A673 (cell line): ENCODE measurements at regions not wholly inside any gene's neighbourhood (a gene's known extent, or its start where the extent isn't known, plus 50 kb on each side); places are given as distances from the start of the nearest gene placed in this dataset.

Source experiments
- BruUV-seq: library from RNA; stranded (reverse); fragments of 400-500 nt; replicated peaks from 2 replicates; lab custom pipeline; 2021; lab: Mats Ljungman, UMichigan
- CTCF ChIA-PET: fragments of 300-600 bp; sonication (Branson Sonifier 250); formaldehyde crosslinking; loops from one replicate; lab custom pipeline; 2022; ENCODE audit warnings: antibody characterized with exemption; lab: Charles Lee
- POLR2A ChIA-PET: fragments of 300-600 bp; sonication (Branson Sonifier 250); formaldehyde crosslinking; loops from one replicate; lab custom pipeline; 2022; ENCODE audit warnings: antibody characterized with exemption; ENCODE audit not compliant: low non-redundant PET; lab: Charles Lee
- DNase-seq: peaks from one replicate; pipeline ENCODE4 v3.0.0-alpha.2; 2015; ENCODE audit warnings: low spot score
- H3K27ac ChIP-seq: fragments of 200-600 bp; sonication (generic); 2 replicates; pipeline ENCODE4 v1.5.1; 2016; ENCODE audit warnings: mixed run types, low read depth, mild to moderate bottlenecking, mixed read lengths, antibody characterized with exemption, low read length; ENCODE audit not compliant: poor library complexity, severe bottlenecking
- H3K27me3 ChIP-seq: fragments of 200-600 bp; sonication (generic); replicated peaks from 2 replicates; pipeline ENCODE4 v1.6.1; 2017; ENCODE audit warnings: mixed run types, low read depth, mild to moderate bottlenecking, mixed read lengths, antibody characterized with exemption, low read length; ENCODE audit not compliant: insufficient read depth, poor library complexity
- H3K36me3 ChIP-seq: fragments of 200-600 bp; sonication (generic); 2 replicates; pipeline ENCODE4 v1.6.1; 2016; ENCODE audit warnings: mixed run types, mild to moderate bottlenecking, mixed read lengths, antibody characterized with exemption, low read length; ENCODE audit not compliant: insufficient read depth, poor library complexity, severe bottlenecking
- H3K4me1 ChIP-seq: fragments of 200-600 bp; sonication (generic); 2 replicates; pipeline ENCODE4 v1.6.1; 2017; ENCODE audit warnings: mixed run types, mild to moderate bottlenecking, mixed read lengths, antibody characterized with exemption, low read length; ENCODE audit not compliant: insufficient read depth, poor library complexity, severe bottlenecking
- H3K4me3 ChIP-seq: fragments of 200-600 bp; sonication (generic); 2 replicates; pipeline ENCODE4 v1.5.1; 2016; ENCODE audit warnings: low read depth, mixed run types, mild to moderate bottlenecking, mixed read lengths, low read length; ENCODE audit not compliant: poor library complexity, severe bottlenecking
- H3K9me3 ChIP-seq: fragments of 200-600 bp; sonication (generic); 2 replicates; pipeline ENCODE4 v1.6.1; 2016; ENCODE audit warnings: mixed run types, low read depth, mild to moderate bottlenecking, mixed read lengths, antibody characterized with exemption, low read length; ENCODE audit not compliant: poor library complexity, severe bottlenecking
- EZH2 ChIP-seq: fragments of 200-600 bp; sonication (generic); IDR thresholded peaks from 2 replicates; pipeline ENCODE4 v1.6.1; 2017; ENCODE audit warnings: borderline replicate concordance, low read depth, mild to moderate bottlenecking, mixed read lengths, antibody characterized with exemption, low read length; ENCODE audit not compliant: poor library complexity, severe bottlenecking
- intact Hi-C: fragments of 100-400 bp; cut with micrococcal nuclease; formaldehyde crosslinking; loops from one replicate; pipeline ENCODE4 v1.10.0; 2022; ENCODE audit not compliant: unreplicated experiment
- TF ChIP-seq, protein P1 (sequence below): fragments of 300-800, 200-600 bp; sonication (generic); conservative IDR thresholded peaks from 2 replicates; pipeline ENCODE4 v1.5.1; 2017; ENCODE audit warnings: low read depth, mild to moderate bottlenecking, antibody characterized with exemption, low read length, moderate library complexity, mixed read lengths

DNA sequence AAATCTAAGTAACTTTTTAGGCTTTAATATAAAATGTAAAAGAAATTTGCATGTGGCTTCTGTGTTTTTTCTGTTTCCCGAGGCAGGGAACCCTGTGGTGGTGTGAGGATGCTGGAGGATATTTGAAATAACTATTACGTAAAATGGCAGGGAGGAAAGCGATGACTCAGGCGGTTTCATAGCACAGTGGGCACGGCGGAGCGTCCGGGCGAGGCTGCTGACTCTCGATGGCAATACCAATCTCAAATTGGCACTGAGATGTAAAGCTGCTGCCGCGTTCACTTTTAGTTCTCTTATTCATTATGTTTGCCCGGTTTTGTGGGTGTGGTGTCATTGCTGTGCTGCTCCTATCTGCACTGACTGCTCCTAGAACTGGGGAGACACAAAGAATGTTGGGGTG, 254.3 kb downstream of the THBS2 start:
- TF ChIP-seq EZH2 = no peak
- TF ChIP-seq, protein P1, sequence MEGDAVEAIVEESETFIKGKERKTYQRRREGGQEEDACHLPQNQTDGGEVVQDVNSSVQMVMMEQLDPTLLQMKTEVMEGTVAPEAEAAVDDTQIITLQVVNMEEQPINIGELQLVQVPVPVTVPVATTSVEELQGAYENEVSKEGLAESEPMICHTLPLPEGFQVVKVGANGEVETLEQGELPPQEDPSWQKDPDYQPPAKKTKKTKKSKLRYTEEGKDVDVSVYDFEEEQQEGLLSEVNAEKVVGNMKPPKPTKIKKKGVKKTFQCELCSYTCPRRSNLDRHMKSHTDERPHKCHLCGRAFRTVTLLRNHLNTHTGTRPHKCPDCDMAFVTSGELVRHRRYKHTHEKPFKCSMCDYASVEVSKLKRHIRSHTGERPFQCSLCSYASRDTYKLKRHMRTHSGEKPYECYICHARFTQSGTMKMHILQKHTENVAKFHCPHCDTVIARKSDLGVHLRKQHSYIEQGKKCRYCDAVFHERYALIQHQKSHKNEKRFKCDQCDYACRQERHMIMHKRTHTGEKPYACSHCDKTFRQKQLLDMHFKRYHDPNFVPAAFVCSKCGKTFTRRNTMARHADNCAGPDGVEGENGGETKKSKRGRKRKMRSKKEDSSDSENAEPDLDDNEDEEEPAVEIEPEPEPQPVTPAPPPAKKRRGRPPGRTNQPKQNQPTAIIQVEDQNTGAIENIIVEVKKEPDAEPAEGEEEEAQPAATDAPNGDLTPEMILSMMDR = no peak
- H3K9me3 ChIP-seq = no peaks in the 10 kb centered on the region
- BruUV-seq = no TSS peak
- no peak for DNase-seq
- intact Hi-C loops = no loop called here
- no peaks in the 10 kb centered on the region for H3K4me1 ChIP-seq
- ChIA-PET POLR2A (no interaction called here), CTCF (no interaction called here)
- no peaks in the 10 kb centered on the region for H3K36me3 ChIP-seq
- H3K27ac ChIP-seq = no peak overlapping the region
- no peak overlapping the region for H3K4me3 ChIP-seq
- no peaks in the 10 kb centered on the region for H3K27me3 ChIP-seq

DNA sequence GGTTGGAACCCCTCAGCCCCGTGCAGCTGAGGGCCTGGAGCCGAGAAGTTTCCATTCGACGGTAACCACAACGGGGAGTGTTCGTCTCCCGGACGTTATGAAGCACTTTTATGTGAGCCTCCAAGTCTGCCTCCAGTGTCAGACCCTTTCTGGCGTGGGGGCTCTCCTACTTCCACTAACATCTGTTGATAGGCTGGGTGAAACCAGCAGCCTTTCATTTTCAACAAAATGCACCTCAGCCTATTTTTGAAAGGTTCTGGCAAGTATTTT, 257.4 kb downstream of the THBS2 start:
- H3K27ac ChIP-seq = no peak overlapping the region
- H3K4me1 ChIP-seq = no peaks in the 10 kb centered on the region
- H3K27me3 ChIP-seq = no peaks in the 10 kb centered on the region
- no peak for TF ChIP-seq EZH2
- TF ChIP-seq, protein P1 = no peak
- H3K9me3 ChIP-seq = no peaks in the 10 kb centered on the region
- intact Hi-C loops = no loop called here
- H3K36me3 ChIP-seq = no peaks in the 10 kb centered on the region
- POLR2A ChIA-PET = no interaction called here
- DNase-seq = no peak
- CTCF ChIA-PET = no interaction called here
- BruUV-seq = no TSS peak
- H3K4me3 ChIP-seq = no peak overlapping the region

- Histone ChIP-seq H3K36me3 (no peaks in the 10 kb centered on the region), H3K27ac (no peak overlapping the region), H3K27me3 (no peaks in the 10 kb centered on the region), H3K4me1 (no peaks in the 10 kb centered on the region), H3K4me3 (no peak overlapping the region), H3K9me3 (no peaks in the 10 kb centered on the region)
- ChIA-PET CTCF (no interaction called here), POLR2A (no interaction called here)
- DNase-seq = no peak
- intact Hi-C loops = no loop called here
- TF ChIP-seq EZH2 = no peak
- TF ChIP-seq, protein P1 = no peak
- BruUV-seq = no TSS peak
Observed at GRCh38 chr6:168995526-168996355, 257.9 kb downstream of the THBS2 start.
